ENCODE measurements at regions not wholly inside any gene's neighbourhood (a gene's known extent, or its start where the extent isn't known, plus 50 kb on each side); places are given as distances from the start of the nearest gene placed in this dataset.

DNA sequence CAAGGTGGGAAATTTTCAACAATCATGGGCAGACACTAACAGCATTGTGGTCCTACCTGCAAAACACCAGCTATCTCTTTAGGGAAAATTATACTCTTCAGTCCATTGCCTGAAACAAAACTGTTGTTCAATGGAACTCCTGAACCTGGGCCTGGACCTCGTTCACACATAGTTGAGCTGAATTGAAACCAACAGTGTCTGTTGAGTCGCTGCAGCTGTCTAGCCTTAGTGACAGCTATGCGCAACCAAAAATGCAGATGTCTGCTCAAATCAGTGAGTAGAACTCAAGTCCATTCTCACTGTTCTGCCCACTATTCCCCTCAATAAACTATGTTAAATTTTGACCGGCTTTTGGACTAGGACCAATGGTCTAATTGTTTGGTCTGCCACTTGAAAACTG, 286.2 kb downstream of the TFAP2A start:
- Mint-ChIP-seq H3K27me3 (peaks cover 4% of the 10 kb centered on the region), H3K9me3 (no peaks in the 10 kb centered on the region), H3K36me3 (ENCODE audit: low read depth) (no peaks in the 10 kb centered on the region), H3K4me3 (no peak overlapping the region), H3K4me1 (ENCODE audit: low read depth) (no peaks in the 10 kb centered on the region), H3K27ac (no peak overlapping the region)
- intact Hi-C loops (cut with micrococcal nuclease), result no loop called here

DNA sequence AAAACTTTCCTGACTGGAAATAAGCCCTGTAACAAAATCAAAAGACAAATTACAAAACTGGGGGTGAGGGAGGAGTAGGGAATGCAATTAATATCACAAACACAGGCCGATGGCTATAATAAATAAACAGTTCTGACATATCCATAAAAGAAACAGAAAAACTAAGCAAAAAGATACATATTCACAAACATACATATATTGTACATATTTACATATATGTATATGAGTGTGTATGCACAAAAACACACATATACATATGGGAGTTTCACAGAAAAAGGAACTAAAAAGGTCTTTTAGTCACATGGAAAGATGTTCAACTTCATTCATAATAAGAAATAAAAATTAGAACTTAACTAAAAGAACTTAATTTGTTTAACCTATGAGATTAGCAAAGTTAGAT, 292.7 kb downstream of the TFAP2A start:
- H3K4me3 Mint-ChIP-seq, result no peak overlapping the region
- H3K27me3 Mint-ChIP-seq, result peaks cover 10% of the 10 kb centered on the region
- no peaks in the 10 kb centered on the region for H3K36me3 Mint-ChIP-seq (ENCODE audit: low read depth)
- no peak overlapping the region for H3K27ac Mint-ChIP-seq
- intact Hi-C loops (cut with micrococcal nuclease), result no loop called here
- no peaks in the 10 kb centered on the region for H3K4me1 Mint-ChIP-seq (ENCODE audit: low read depth)
- H3K9me3 Mint-ChIP-seq, result no peaks in the 10 kb centered on the region

DNA sequence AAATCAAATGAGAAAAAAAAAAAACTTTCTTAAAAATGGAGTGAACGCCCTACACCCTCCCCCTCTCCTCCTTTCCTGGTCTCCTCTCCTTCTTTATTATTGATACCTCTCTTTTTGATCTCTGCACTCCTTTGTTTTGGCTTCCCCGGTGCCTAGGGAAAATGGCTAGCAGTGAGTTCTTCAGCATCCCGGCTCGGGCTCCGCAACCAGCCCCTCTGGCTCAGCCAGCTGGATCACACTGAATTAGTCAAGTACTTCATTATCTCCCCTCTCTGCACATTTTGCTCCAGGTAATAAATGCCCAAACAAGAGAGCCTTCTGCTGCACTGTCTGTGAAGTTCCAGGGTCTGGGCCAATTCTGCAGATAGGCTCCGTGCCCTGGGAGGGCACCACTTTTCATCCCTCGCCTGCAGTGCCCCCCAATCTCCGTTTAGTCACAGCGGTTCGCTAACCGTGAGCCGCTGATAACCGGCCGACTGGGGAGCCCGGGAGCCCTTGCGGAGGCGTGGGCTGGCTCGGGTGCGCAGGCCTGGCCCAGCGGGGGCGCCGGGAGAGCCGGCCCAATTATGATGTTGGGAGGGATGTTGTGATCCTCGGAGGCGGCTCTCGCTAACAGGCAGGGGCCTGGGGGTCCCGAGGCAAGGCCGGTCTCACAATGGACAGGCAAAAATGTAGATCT, 301.9 kb downstream of the TFAP2A start:
- intact Hi-C loops (cut with micrococcal nuclease), result no loop called here
- Mint-ChIP-seq H3K4me1 (ENCODE audit: low read depth) (no peaks in the 10 kb centered on the region), H3K27ac (no peak overlapping the region), H3K27me3 (peaks cover 42% of the 10 kb centered on the region), H3K9me3 (no peaks in the 10 kb centered on the region), H3K4me3 (no peak overlapping the region), H3K36me3 (ENCODE audit: low read depth) (no peaks in the 10 kb centered on the region)

- Mint-ChIP-seq H3K36me3 (ENCODE audit: low read depth) (no peaks in the 10 kb centered on the region), H3K27me3 (peaks cover 42% of the 10 kb centered on the region), H3K4me3 (no peak overlapping the region), H3K27ac (no peak overlapping the region), H3K9me3 (no peaks in the 10 kb centered on the region), H3K4me1 (ENCODE audit: low read depth) (no peaks in the 10 kb centered on the region)
- intact Hi-C loops (cut with micrococcal nuclease), result no loop called here
Observed at GRCh38 chr6:10111975-10112374, 302.9 kb downstream of the TFAP2A start.

- Mint-ChIP-seq H3K27ac (no peak overlapping the region), H3K9me3 (no peaks in the 10 kb centered on the region)
Observed at GRCh38 chr6:10101551-10102252, 313.2 kb downstream of the TFAP2A start.

GRCh38 chr6:10099529-10100140, 315.2 kb downstream of the TFAP2A start:
- H3K27me3 Mint-ChIP-seq, result peaks cover 7% of the 10 kb centered on the region
- H3K4me3 Mint-ChIP-seq, result peak overlapping the region; percentile 58
- peaks cover 10% of the 10 kb centered on the region for H3K9me3 Mint-ChIP-seq
- no peaks in the 10 kb centered on the region for H3K36me3 Mint-ChIP-seq (ENCODE audit: low read depth)
- H3K4me1 Mint-ChIP-seq (ENCODE audit: low read depth), result peaks cover 26% of the 10 kb centered on the region
- no peak overlapping the region for H3K27ac Mint-ChIP-seq
- intact Hi-C loops (cut with micrococcal nuclease), result no loop called here

More at GRCh38 chr6:10101551-10102252, 313.2 kb downstream of the TFAP2A start:
- no peak overlapping the region for H3K4me3 Mint-ChIP-seq
- intact Hi-C loops (cut with micrococcal nuclease), result no loop called here
- peaks cover 17% of the 10 kb centered on the region for H3K4me1 Mint-ChIP-seq (ENCODE audit: low read depth)
- peaks cover 7% of the 10 kb centered on the region for H3K27me3 Mint-ChIP-seq
- H3K36me3 Mint-ChIP-seq (ENCODE audit: low read depth), result no peaks in the 10 kb centered on the region

GRCh38 chr6:10098756-10099528, 315.9 kb downstream of the TFAP2A start:
- Mint-ChIP-seq H3K4me1 (ENCODE audit: low read depth) (peaks cover 31% of the 10 kb centered on the region), H3K27me3 (peaks cover 3% of the 10 kb centered on the region), H3K36me3 (ENCODE audit: low read depth) (no peaks in the 10 kb centered on the region), H3K9me3 (peaks cover 17% of the 10 kb centered on the region), H3K27ac (no peak overlapping the region), H3K4me3 (peak overlapping the region; percentile 58)
- intact Hi-C loops (cut with micrococcal nuclease), result no loop called here

DNA sequence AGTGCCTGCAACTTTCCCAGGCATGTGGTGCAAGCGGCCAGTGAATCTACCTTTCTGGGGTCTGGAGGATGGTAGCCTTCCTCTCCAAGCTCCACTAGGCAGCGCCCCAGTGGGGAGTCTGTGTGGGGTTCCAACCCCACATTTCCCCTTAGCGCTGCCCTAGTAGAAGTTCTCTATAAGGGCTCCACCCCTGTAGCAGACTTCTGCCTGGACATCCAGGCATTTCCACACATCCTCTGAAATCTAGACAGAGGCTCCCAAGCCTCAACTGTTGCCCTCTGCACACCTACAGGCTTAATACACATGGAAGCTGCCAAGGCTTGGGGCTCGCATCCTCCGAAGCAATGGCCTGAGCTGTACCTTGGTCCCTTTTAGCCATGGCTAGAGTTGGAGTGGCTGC, 321.6 kb downstream of the TFAP2A start:
- no peaks in the 10 kb centered on the region for H3K27me3 Mint-ChIP-seq
- no peak overlapping the region for H3K27ac Mint-ChIP-seq
- no peak overlapping the region for H3K4me3 Mint-ChIP-seq
- intact Hi-C loops (cut with micrococcal nuclease), result no loop called here
- peaks cover 35% of the 10 kb centered on the region for H3K9me3 Mint-ChIP-seq
- H3K36me3 Mint-ChIP-seq (ENCODE audit: low read depth), result peaks cover 9% of the 10 kb centered on the region
- H3K4me1 Mint-ChIP-seq (ENCODE audit: low read depth), result peaks cover 18% of the 10 kb centered on the region

DNA sequence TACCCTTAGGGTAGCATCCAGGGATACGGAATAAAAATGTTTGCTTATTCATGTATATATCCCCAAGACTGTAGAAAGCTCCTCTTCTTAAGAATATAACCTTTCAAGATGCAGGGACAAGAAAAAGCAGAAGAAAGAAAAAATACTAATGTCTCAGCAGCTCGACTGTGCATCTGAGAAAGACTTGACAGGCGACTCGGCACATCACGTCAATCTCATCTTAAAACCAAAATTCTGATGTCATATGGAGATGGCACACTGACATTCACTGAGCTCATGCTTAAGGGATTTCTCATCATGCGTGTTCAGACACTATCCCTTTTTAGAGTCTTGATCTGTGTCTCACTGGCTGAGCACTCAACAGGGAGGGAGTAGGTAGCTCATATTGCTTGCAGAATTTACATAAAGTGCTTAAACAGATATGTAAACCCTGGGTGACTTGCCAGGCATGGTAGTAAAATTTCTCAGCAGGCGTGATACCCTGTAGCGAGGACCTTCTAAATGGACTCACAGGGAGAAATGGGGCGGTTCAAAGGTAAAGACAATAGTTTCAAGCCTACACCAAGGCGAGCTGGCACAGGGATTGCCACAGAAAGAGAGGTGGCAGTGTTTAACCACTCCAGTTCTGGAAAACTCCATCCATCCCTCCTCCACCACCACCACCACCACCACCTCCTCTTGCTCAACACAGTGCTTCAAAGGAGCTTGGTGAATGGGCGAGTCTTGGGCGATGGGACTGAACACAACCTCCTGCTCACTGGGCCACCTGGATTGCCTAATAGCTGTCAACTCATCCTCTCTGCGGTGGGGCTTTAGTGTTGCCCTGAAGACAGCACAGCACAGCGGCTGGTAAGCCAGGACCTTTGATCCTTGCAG, 330.5 kb downstream of the TFAP2A start:
- H3K4me1 Mint-ChIP-seq (ENCODE audit: low read depth), result peaks cover 50% of the 10 kb centered on the region
- no peaks in the 10 kb centered on the region for H3K9me3 Mint-ChIP-seq
- H3K27me3 Mint-ChIP-seq, result no peaks in the 10 kb centered on the region
- intact Hi-C loops (cut with micrococcal nuclease), result no loop called here
- no peak overlapping the region for H3K27ac Mint-ChIP-seq
- no peak overlapping the region for H3K4me3 Mint-ChIP-seq
- no peaks in the 10 kb centered on the region for H3K36me3 Mint-ChIP-seq (ENCODE audit: low read depth)

GRCh38 chr6:10082385-10082784, 332.5 kb downstream of the TFAP2A start:
- Mint-ChIP-seq H3K27me3 (no peaks in the 10 kb centered on the region), H3K9me3 (no peaks in the 10 kb centered on the region), H3K36me3 (ENCODE audit: low read depth) (no peaks in the 10 kb centered on the region), H3K4me1 (ENCODE audit: low read depth) (peaks cover 43% of the 10 kb centered on the region), H3K27ac (peak overlapping the region; percentile 10), H3K4me3 (no peak overlapping the region)
- intact Hi-C loops (cut with micrococcal nuclease), result no loop called here

DNA sequence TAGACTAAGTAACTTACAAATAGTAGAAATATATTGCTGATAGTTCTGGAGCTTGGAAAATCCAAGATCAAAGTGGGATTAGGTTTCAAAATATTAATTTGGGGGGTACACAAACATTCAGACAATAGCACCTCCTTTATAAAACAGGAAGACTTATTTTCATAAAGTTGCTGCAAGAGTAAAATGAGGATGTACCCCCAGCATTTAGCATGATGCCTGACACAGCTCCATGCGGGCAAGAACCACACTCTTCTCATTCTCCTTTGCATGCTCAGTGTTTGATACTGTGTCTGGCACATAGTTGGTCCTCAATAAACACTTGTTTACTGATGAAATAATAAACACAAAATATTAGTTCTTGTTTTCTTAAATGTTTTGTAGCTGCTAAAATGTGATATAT, 332.9 kb downstream of the TFAP2A start:
- no peaks in the 10 kb centered on the region for H3K36me3 Mint-ChIP-seq (ENCODE audit: low read depth)
- intact Hi-C loops (cut with micrococcal nuclease), result no loop called here
- H3K9me3 Mint-ChIP-seq, result no peaks in the 10 kb centered on the region
- peaks cover 38% of the 10 kb centered on the region for H3K4me1 Mint-ChIP-seq (ENCODE audit: low read depth)
- H3K27me3 Mint-ChIP-seq, result no peaks in the 10 kb centered on the region
- peak overlapping the region; percentile 10 for H3K27ac Mint-ChIP-seq
- no peak overlapping the region for H3K4me3 Mint-ChIP-seq

- Mint-ChIP-seq H3K9me3 (no peaks in the 10 kb centered on the region), H3K4me1 (ENCODE audit: low read depth) (peaks cover 38% of the 10 kb centered on the region), H3K4me3 (no peak overlapping the region), H3K27me3 (no peaks in the 10 kb centered on the region), H3K36me3 (ENCODE audit: low read depth) (no peaks in the 10 kb centered on the region), H3K27ac (peak overlapping the region; percentile 10)
- intact Hi-C loops (cut with micrococcal nuclease), result no loop called here
Observed at GRCh38 chr6:10081075-10081474, 333.8 kb downstream of the TFAP2A start.

DNA sequence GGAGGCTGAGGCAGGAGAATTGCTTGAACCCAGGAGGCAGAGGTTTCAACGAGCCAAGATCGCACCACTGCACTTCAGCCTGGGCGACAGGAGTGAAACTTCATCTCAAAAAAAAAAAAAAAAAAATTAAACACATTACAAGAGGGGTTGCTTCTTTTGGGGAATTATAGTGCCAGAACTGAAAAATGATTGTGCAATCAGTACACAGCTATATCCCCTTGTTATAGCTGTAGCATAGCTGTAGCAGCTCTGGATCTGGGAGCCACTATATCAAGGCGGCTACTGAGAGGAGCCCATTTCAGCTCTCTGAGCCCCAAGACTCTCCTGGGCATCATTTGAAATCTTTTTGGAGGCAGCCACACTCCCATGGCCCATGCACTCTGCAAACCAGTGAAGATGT, 334.3 kb downstream of the TFAP2A start:
- H3K4me3 Mint-ChIP-seq, result no peak overlapping the region
- intact Hi-C loops (cut with micrococcal nuclease), result no loop called here
- H3K4me1 Mint-ChIP-seq (ENCODE audit: low read depth), result peaks cover 38% of the 10 kb centered on the region
- H3K9me3 Mint-ChIP-seq, result no peaks in the 10 kb centered on the region
- no peak overlapping the region for H3K27ac Mint-ChIP-seq
- H3K27me3 Mint-ChIP-seq, result no peaks in the 10 kb centered on the region
- H3K36me3 Mint-ChIP-seq (ENCODE audit: low read depth), result no peaks in the 10 kb centered on the region
